ENCODE measurements at regions not wholly inside any gene's neighbourhood (a gene's known extent, or its start where the extent isn't known, plus 50 kb on each side); places are given as distances from the start of the nearest gene placed in this dataset.

DNA sequence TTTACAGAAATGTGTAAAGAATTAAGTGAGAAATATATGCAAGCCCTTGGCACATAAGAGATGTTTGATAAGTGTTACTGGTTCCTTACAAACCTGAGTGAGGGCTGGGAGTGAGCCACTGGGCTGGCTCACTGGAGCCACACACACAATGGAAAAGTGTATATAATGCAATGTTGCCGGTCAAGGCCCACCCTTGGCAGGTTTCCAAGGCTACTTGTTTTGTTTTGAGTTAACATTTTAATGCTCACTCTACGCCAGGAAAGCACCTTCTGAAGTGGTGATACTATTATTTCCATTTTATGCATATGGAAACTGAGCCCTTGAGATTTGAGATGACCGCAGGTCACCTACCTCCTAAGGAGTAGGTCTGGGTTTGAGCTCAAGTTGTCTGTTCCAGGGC, 71.8 kb upstream of the FHIT start:
- intact Hi-C loops (cut with micrococcal nuclease): no loop called here
- no peak for FAIRE-seq

More for the DNA sequence above, 71.8 kb upstream of the FHIT start:
- DNase-seq (ENCODE audit: low read depth, low spot score): no peak
- Histone ChIP-seq H2AFZ (ENCODE audit: low read depth, low read length) (no peak overlapping the region), H3K79me2 (ENCODE audit: control insufficient read depth, insufficient read depth, low read length) (no peaks in the 10 kb centered on the region), H3K27me3 (ENCODE audit: control insufficient read depth in 2 of 2, insufficient read depth in 2 of 2, low read length in 2 of 2) (no peaks in the 10 kb centered on the region), H3K4me2 (ENCODE audit: insufficient read depth, low read length) (no peak overlapping the region), H3K9me1 (replicated peaks; ENCODE audit: control insufficient read depth, extremely low read depth, insufficient read depth, low read length) (no peaks in the 10 kb centered on the region), H3K27ac (ENCODE audit: insufficient read depth, low read depth, low read length) (no peak overlapping the region), H3K9me3 (replicated peaks; ENCODE audit: control insufficient read depth, insufficient read depth, low read length) (no peaks in the 10 kb centered on the region), H4K20me1 (replicated peaks; ENCODE audit: control insufficient read depth, extremely low read depth, insufficient read depth, low read length) (no peaks in the 10 kb centered on the region), H3K4me1 (ENCODE audit: control insufficient read depth, extremely low read depth, insufficient read depth, low read length) (no peaks in the 10 kb centered on the region), H3K4me3 (replicated peaks in 1 of 3; ENCODE audit: insufficient read depth in 1 of 3, low read depth in 1 of 3, low read length in 3 of 3) (no peak overlapping the region), H3K36me3 (ENCODE audit: control insufficient read depth in 2 of 2, extremely low read depth in 1 of 2, insufficient read depth in 2 of 2, low read length in 2 of 2) (no peaks in the 10 kb centered on the region), H3K9ac (replicated peaks; ENCODE audit: extremely low read depth, insufficient read depth, low read length) (no peak overlapping the region)
- BruUV-seq (replicated peaks): no TSS peak
- TF ChIP-seq, protein P1, sequence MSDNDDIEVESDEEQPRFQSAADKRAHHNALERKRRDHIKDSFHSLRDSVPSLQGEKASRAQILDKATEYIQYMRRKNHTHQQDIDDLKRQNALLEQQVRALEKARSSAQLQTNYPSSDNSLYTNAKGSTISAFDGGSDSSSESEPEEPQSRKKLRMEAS (IDR thresholded peaks at IDR 0.05; ENCODE audit: insufficient read depth, insufficient read length): no peak
- TF ChIP-seq GATA2 (IDR thresholded peaks at IDR 0.05; ENCODE audit: insufficient read depth, insufficient read length, low read depth, low read length) (no peak), FOS (IDR thresholded peaks at IDR 0.05; ENCODE audit: borderline replicate concordance, insufficient read depth, low read length) (no peak), POLR2A (IDR thresholded peaks at IDR 0.05; ENCODE audit: low read depth, low read length) (no peak), MYC (IDR thresholded peaks at IDR 0.05; ENCODE audit: low read depth, low read length) (no peak), EZH2 (IDR thresholded peaks at IDR 0.05; ENCODE audit: borderline replicate concordance, low read depth, low read length, severe bottlenecking) (no peak), JUN (IDR thresholded peaks at IDR 0.05; ENCODE audit: borderline replicate concordance, insufficient read depth, insufficient read length, low read depth) (no peak), POLR2AphosphoS5 (IDR thresholded peaks at IDR 0.05; ENCODE audit: insufficient read depth, low read depth, low read length) (no peak)
- TF ChIP-seq, protein P2, sequence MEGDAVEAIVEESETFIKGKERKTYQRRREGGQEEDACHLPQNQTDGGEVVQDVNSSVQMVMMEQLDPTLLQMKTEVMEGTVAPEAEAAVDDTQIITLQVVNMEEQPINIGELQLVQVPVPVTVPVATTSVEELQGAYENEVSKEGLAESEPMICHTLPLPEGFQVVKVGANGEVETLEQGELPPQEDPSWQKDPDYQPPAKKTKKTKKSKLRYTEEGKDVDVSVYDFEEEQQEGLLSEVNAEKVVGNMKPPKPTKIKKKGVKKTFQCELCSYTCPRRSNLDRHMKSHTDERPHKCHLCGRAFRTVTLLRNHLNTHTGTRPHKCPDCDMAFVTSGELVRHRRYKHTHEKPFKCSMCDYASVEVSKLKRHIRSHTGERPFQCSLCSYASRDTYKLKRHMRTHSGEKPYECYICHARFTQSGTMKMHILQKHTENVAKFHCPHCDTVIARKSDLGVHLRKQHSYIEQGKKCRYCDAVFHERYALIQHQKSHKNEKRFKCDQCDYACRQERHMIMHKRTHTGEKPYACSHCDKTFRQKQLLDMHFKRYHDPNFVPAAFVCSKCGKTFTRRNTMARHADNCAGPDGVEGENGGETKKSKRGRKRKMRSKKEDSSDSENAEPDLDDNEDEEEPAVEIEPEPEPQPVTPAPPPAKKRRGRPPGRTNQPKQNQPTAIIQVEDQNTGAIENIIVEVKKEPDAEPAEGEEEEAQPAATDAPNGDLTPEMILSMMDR (IDR thresholded peaks at IDR 0.05; ENCODE audit: extremely low read depth in 1 of 2, insufficient read depth in 1 of 2, low read depth in 1 of 2, low read length in 2 of 2): no peak
- dilution Hi-C loops (cut with MboI; ENCODE audit: extremely low pct_ligation_motif_present, low sequenced_read_pairs): no loop called here
- ChIA-PET POLR2A (no interaction called here), CTCF (no interaction called here)

All from endothelial cell of umbilical vein (primary cell).